ENCODE measurements at regions not wholly inside any gene's neighbourhood (a gene's known extent, or its start where the extent isn't known, plus 50 kb on each side); places are given as distances from the start of the nearest gene placed in this dataset.

- TF ChIP-seq CTCF (IDR thresholded peaks at IDR 0.05) = no peak
- TF ChIP-seq JUN (CRISPR knock-in tag; IDR thresholded peaks at IDR 0.05) = no peak
- TF ChIP-seq RELA (CRISPR knock-in tag; IDR thresholded peaks at IDR 0.05; ENCODE audit: borderline replicate concordance) = no peak
Measured at GRCh38 chr13:62706048-62706447, 1290.4 kb upstream of the PCDH20 start.
